Upper lobe of left lung (tissue), 4 donors: ENCODE measurements at regions not wholly inside any gene's neighbourhood (a gene's known extent, or its start where the extent isn't known, plus 50 kb on each side); places are given as distances from the start of the nearest gene placed in this dataset.

ENCODE experiments used
- EP300 ChIP-seq, 4 donors: sonication (generic); formaldehyde crosslinking; IDR thresholded peaks; one replicate each; pipeline ENCODE4 v1.5.1; 2017; ENCODE audit warnings: antibody characterized with exemption in 4 of 4, control low read depth in 2 of 4
- POLR2A ChIP-seq, 4 donors: fragments of 450-650 bp; IDR thresholded peaks; one replicate each; pipeline ENCODE4 v1.5.1; 2016 to 2017; ENCODE audit warnings: antibody characterized with exemption in 4 of 4, mild to moderate bottlenecking in 2 of 4
- POLR2AphosphoS5 ChIP-seq, 2 donors: sonication (generic); formaldehyde crosslinking; IDR thresholded peaks; one replicate each; pipeline ENCODE4 v1.5.1; 2017; ENCODE audit warnings: antibody characterized with exemption in 2 of 2
- TF ChIP-seq, protein P1 (sequence below), 6 experiments: fragments of 450-650 bp in 4 of 6; fragments of 200-600 bp in 2 of 6; sonication (generic) in 2 of 6; IDR thresholded peaks; one replicate each; pipeline ENCODE4 v1.5.1; 2016 to 2019; ENCODE audit warnings: antibody characterized with exemption in 6 of 6

DNA sequence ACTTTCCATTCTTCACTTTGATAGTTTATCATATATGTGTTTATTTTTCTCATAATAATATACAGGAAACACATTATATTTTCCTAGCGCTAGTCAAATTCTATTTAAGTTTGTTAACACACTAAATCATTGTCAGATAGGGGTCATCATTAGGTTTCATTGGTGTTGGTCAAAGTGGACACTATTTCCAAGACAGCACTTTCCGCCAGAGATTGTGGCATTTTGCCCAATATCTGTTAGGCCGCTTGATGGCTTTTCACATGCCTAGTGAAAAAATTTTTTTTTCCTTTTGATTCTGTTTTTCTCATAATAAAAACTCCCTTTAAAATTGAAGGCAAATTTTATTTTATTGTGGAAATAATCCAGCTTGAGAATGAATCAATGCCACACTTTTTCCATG lies 495.4 kb upstream of the AKR1E2 start:
- TF ChIP-seq, protein P1, sequence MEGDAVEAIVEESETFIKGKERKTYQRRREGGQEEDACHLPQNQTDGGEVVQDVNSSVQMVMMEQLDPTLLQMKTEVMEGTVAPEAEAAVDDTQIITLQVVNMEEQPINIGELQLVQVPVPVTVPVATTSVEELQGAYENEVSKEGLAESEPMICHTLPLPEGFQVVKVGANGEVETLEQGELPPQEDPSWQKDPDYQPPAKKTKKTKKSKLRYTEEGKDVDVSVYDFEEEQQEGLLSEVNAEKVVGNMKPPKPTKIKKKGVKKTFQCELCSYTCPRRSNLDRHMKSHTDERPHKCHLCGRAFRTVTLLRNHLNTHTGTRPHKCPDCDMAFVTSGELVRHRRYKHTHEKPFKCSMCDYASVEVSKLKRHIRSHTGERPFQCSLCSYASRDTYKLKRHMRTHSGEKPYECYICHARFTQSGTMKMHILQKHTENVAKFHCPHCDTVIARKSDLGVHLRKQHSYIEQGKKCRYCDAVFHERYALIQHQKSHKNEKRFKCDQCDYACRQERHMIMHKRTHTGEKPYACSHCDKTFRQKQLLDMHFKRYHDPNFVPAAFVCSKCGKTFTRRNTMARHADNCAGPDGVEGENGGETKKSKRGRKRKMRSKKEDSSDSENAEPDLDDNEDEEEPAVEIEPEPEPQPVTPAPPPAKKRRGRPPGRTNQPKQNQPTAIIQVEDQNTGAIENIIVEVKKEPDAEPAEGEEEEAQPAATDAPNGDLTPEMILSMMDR (IDR thresholded peaks at IDR 0.05) = no peak
- TF ChIP-seq POLR2A (IDR thresholded peaks at IDR 0.05) (no peak), EP300 (IDR thresholded peaks at IDR 0.05) (no peak), POLR2AphosphoS5 (IDR thresholded peaks at IDR 0.05) (no peak)
